ENCODE measurements at regions not wholly inside any gene's neighbourhood (a gene's known extent, or its start where the extent isn't known, plus 50 kb on each side); places are given as distances from the start of the nearest gene placed in this dataset.

- no peaks in the 10 kb centered on the region for H3K27me3 ChIP-seq (replicated peaks in 2 of 5; ENCODE audit: control insufficient read depth in 4 of 5, insufficient read depth in 5 of 5, low read length in 4 of 5)
Measured at GRCh38 chr21:27493542-27493941, 526.7 kb upstream of the ADAMTS5 start.

GRCh38 chr21:27487676-27488075 is 520.8 kb upstream of the ADAMTS5 start:
- Histone ChIP-seq H3K36me3 (ENCODE audit: control insufficient read depth in 4 of 4, insufficient read depth in 4 of 4, low read length in 3 of 4) (no peaks in the 10 kb centered on the region), H3K27ac (ENCODE audit: insufficient read depth in 1 of 2, low read depth in 1 of 2, low read length in 2 of 2, poor library complexity in 1 of 2, severe bottlenecking in 2 of 2) (no peak overlapping the region), H3K9me3 (ENCODE audit: control extremely low read depth in 1 of 5, control insufficient read depth in 4 of 5, insufficient read depth in 2 of 5, low read depth in 1 of 5, low read length in 4 of 5) (no peaks in the 10 kb centered on the region), H3K27me3 (replicated peaks in 2 of 5; ENCODE audit: control insufficient read depth in 4 of 5, insufficient read depth in 5 of 5, low read length in 4 of 5) (no peaks in the 10 kb centered on the region), H3K4me1 (ENCODE audit: control extremely low read depth in 1 of 4, control insufficient read depth in 4 of 4, insufficient read depth in 4 of 4, low read length in 3 of 4) (no peaks in the 10 kb centered on the region), H3K4me3 (ENCODE audit: control insufficient read depth in 1 of 7, extremely low read depth in 1 of 7, insufficient read depth in 4 of 7, low read depth in 2 of 7, low read length in 6 of 7) (no peak overlapping the region)
- WGBS (ENCODE audit: insufficient coverage) = 100% methylated on average over 2 of the region's 3 CpGs
- ChIA-PET CTCF (no interaction called here), POLR2A (no interaction called here)
- DNase-seq = no peak

More at GRCh38 chr21:27493542-27493941, 526.7 kb upstream of the ADAMTS5 start:
- no peak overlapping the region for H3K4me3 ChIP-seq (ENCODE audit: control insufficient read depth in 1 of 7, extremely low read depth in 1 of 7, insufficient read depth in 4 of 7, low read depth in 2 of 7, low read length in 6 of 7)
- no peaks in the 10 kb centered on the region for H3K4me1 ChIP-seq (ENCODE audit: control extremely low read depth in 1 of 4, control insufficient read depth in 4 of 4, insufficient read depth in 4 of 4, low read length in 3 of 4)
- no peaks in the 10 kb centered on the region for H3K36me3 ChIP-seq (ENCODE audit: control insufficient read depth in 4 of 4, insufficient read depth in 4 of 4, low read length in 3 of 4)
- H3K27ac ChIP-seq (ENCODE audit: insufficient read depth in 1 of 2, low read depth in 1 of 2, low read length in 2 of 2, poor library complexity in 1 of 2, severe bottlenecking in 2 of 2) = no peak overlapping the region
- ChIA-PET CTCF (interaction anchor here (0.6 kb wide), 1 partner anchor 120 kb away, joined by 3 read pairs; no protein-coding TSS in a partner anchor), POLR2A (no interaction called here)
- no peaks in the 10 kb centered on the region for H3K9me3 ChIP-seq (ENCODE audit: control extremely low read depth in 1 of 5, control insufficient read depth in 4 of 5, insufficient read depth in 2 of 5, low read depth in 1 of 5, low read length in 4 of 5)
- no peak for DNase-seq

GRCh38 chr21:27480841-27481261 is 514.0 kb upstream of the ADAMTS5 start:
- WGBS (ENCODE audit: insufficient coverage) = 11% methylated on average over 2 of the region's 2 CpGs
- no peak overlapping the region for H3K4me3 ChIP-seq (ENCODE audit: control insufficient read depth in 1 of 7, extremely low read depth in 1 of 7, insufficient read depth in 4 of 7, low read depth in 2 of 7, low read length in 6 of 7)
- no peaks in the 10 kb centered on the region for H3K9me3 ChIP-seq (ENCODE audit: control extremely low read depth in 1 of 5, control insufficient read depth in 4 of 5, insufficient read depth in 2 of 5, low read depth in 1 of 5, low read length in 4 of 5)
- no peaks in the 10 kb centered on the region for H3K27me3 ChIP-seq (replicated peaks in 2 of 5; ENCODE audit: control insufficient read depth in 4 of 5, insufficient read depth in 5 of 5, low read length in 4 of 5)
- H3K4me1 ChIP-seq (ENCODE audit: control extremely low read depth in 1 of 4, control insufficient read depth in 4 of 4, insufficient read depth in 4 of 4, low read length in 3 of 4) = no peaks in the 10 kb centered on the region
- no peak for DNase-seq
- no peak overlapping the region for H3K27ac ChIP-seq (ENCODE audit: insufficient read depth in 1 of 2, low read depth in 1 of 2, low read length in 2 of 2, poor library complexity in 1 of 2, severe bottlenecking in 2 of 2)
- no peaks in the 10 kb centered on the region for H3K36me3 ChIP-seq (ENCODE audit: control insufficient read depth in 4 of 4, insufficient read depth in 4 of 4, low read length in 3 of 4)
- ChIA-PET CTCF (no interaction called here), POLR2A (interaction anchor here (0.7 kb wide), 1 partner anchor 940 kb away, joined by 3 read pairs; no protein-coding TSS in a partner anchor)

GRCh38 chr21:27477296-27477695 is 510.4 kb upstream of the ADAMTS5 start:
- no peaks in the 10 kb centered on the region for H3K9me3 ChIP-seq (ENCODE audit: control extremely low read depth in 1 of 5, control insufficient read depth in 4 of 5, insufficient read depth in 2 of 5, low read depth in 1 of 5, low read length in 4 of 5)
- no peak for DNase-seq
- H3K4me3 ChIP-seq (ENCODE audit: control insufficient read depth in 1 of 7, extremely low read depth in 1 of 7, insufficient read depth in 4 of 7, low read depth in 2 of 7, low read length in 6 of 7) = no peak overlapping the region

GRCh38 chr21:27476696-27477095 is 509.8 kb upstream of the ADAMTS5 start:
- CTCF ChIA-PET = no interaction called here
- H3K27me3 ChIP-seq (replicated peaks in 2 of 5; ENCODE audit: control insufficient read depth in 4 of 5, insufficient read depth in 5 of 5, low read length in 4 of 5) = no peaks in the 10 kb centered on the region

More at GRCh38 chr21:27477296-27477695, 510.4 kb upstream of the ADAMTS5 start:
- Histone ChIP-seq H3K4me1 (ENCODE audit: control extremely low read depth in 1 of 4, control insufficient read depth in 4 of 4, insufficient read depth in 4 of 4, low read length in 3 of 4) (no peaks in the 10 kb centered on the region), H3K36me3 (ENCODE audit: control insufficient read depth in 4 of 4, insufficient read depth in 4 of 4, low read length in 3 of 4) (no peaks in the 10 kb centered on the region), H3K27me3 (replicated peaks in 2 of 5; ENCODE audit: control insufficient read depth in 4 of 5, insufficient read depth in 5 of 5, low read length in 4 of 5) (no peaks in the 10 kb centered on the region), H3K27ac (ENCODE audit: insufficient read depth in 1 of 2, low read depth in 1 of 2, low read length in 2 of 2, poor library complexity in 1 of 2, severe bottlenecking in 2 of 2) (no peak overlapping the region)
- WGBS (ENCODE audit: insufficient coverage) = no CpG with 5 or more reads among the region's 2 CpGs
- ChIA-PET CTCF (no interaction called here), POLR2A (no interaction called here)

GRCh38 chr21:27475363-27475955 is 508.6 kb upstream of the ADAMTS5 start:
- DNase-seq = no peak
- Histone ChIP-seq H3K4me1 (ENCODE audit: control extremely low read depth in 1 of 4, control insufficient read depth in 4 of 4, insufficient read depth in 4 of 4, low read length in 3 of 4) (no peaks in the 10 kb centered on the region), H3K27ac (ENCODE audit: insufficient read depth in 1 of 2, low read depth in 1 of 2, low read length in 2 of 2, poor library complexity in 1 of 2, severe bottlenecking in 2 of 2) (no peak overlapping the region), H3K36me3 (ENCODE audit: control insufficient read depth in 4 of 4, insufficient read depth in 4 of 4, low read length in 3 of 4) (no peaks in the 10 kb centered on the region), H3K27me3 (replicated peaks in 2 of 5; ENCODE audit: control insufficient read depth in 4 of 5, insufficient read depth in 5 of 5, low read length in 4 of 5) (no peaks in the 10 kb centered on the region), H3K9me3 (ENCODE audit: control extremely low read depth in 1 of 5, control insufficient read depth in 4 of 5, insufficient read depth in 2 of 5, low read depth in 1 of 5, low read length in 4 of 5) (no peaks in the 10 kb centered on the region), H3K4me3 (ENCODE audit: control insufficient read depth in 1 of 7, extremely low read depth in 1 of 7, insufficient read depth in 4 of 7, low read depth in 2 of 7, low read length in 6 of 7) (no peak overlapping the region)
- WGBS (ENCODE audit: insufficient coverage) = 91% methylated on average over 2 of the region's 7 CpGs
- POLR2A ChIA-PET = no interaction called here
- CTCF ChIA-PET = interaction anchor here (0.5 kb wide), 1 partner anchor 923 kb away, joined by 3 read pairs; no protein-coding TSS in a partner anchor

More at GRCh38 chr21:27476696-27477095, 509.8 kb upstream of the ADAMTS5 start:
- POLR2A ChIA-PET = no interaction called here
- H3K4me3 ChIP-seq (ENCODE audit: control insufficient read depth in 1 of 7, extremely low read depth in 1 of 7, insufficient read depth in 4 of 7, low read depth in 2 of 7, low read length in 6 of 7) = no peak overlapping the region
- H3K27ac ChIP-seq (ENCODE audit: insufficient read depth in 1 of 2, low read depth in 1 of 2, low read length in 2 of 2, poor library complexity in 1 of 2, severe bottlenecking in 2 of 2) = no peak overlapping the region
- H3K4me1 ChIP-seq (ENCODE audit: control extremely low read depth in 1 of 4, control insufficient read depth in 4 of 4, insufficient read depth in 4 of 4, low read length in 3 of 4) = no peaks in the 10 kb centered on the region
- H3K9me3 ChIP-seq (ENCODE audit: control extremely low read depth in 1 of 5, control insufficient read depth in 4 of 5, insufficient read depth in 2 of 5, low read depth in 1 of 5, low read length in 4 of 5) = no peaks in the 10 kb centered on the region
- H3K36me3 ChIP-seq (ENCODE audit: control insufficient read depth in 4 of 4, insufficient read depth in 4 of 4, low read length in 3 of 4) = no peaks in the 10 kb centered on the region
- DNase-seq = no peak
- WGBS (ENCODE audit: insufficient coverage) = 0% methylated on average over 1 of the region's 1 CpG

GRCh38 chr21:27467366-27467765 is 500.5 kb upstream of the ADAMTS5 start:
- CTCF ChIA-PET = no interaction called here
- H3K9me3 ChIP-seq (ENCODE audit: control extremely low read depth in 1 of 5, control insufficient read depth in 4 of 5, insufficient read depth in 2 of 5, low read depth in 1 of 5, low read length in 4 of 5) = no peaks in the 10 kb centered on the region
- no peaks in the 10 kb centered on the region for H3K36me3 ChIP-seq (ENCODE audit: control insufficient read depth in 4 of 4, insufficient read depth in 4 of 4, low read length in 3 of 4)
- WGBS (ENCODE audit: insufficient coverage) = 89% methylated on average over 1 of the region's 2 CpGs
- no peak overlapping the region for H3K4me3 ChIP-seq (ENCODE audit: control insufficient read depth in 1 of 7, extremely low read depth in 1 of 7, insufficient read depth in 4 of 7, low read depth in 2 of 7, low read length in 6 of 7)
- no peak for DNase-seq
- no peaks in the 10 kb centered on the region for H3K4me1 ChIP-seq (ENCODE audit: control extremely low read depth in 1 of 4, control insufficient read depth in 4 of 4, insufficient read depth in 4 of 4, low read length in 3 of 4)
- no peaks in the 10 kb centered on the region for H3K27me3 ChIP-seq (replicated peaks in 2 of 5; ENCODE audit: control insufficient read depth in 4 of 5, insufficient read depth in 5 of 5, low read length in 4 of 5)
- POLR2A ChIA-PET = no interaction called here
- no peak overlapping the region for H3K27ac ChIP-seq (ENCODE audit: insufficient read depth in 1 of 2, low read depth in 1 of 2, low read length in 2 of 2, poor library complexity in 1 of 2, severe bottlenecking in 2 of 2)

Measured in common myeloid progenitor, CD34-positive (primary cell).